ENCODE measurements at regions not wholly inside any gene's neighbourhood (a gene's known extent, or its start where the extent isn't known, plus 50 kb on each side); places are given as distances from the start of the nearest gene placed in this dataset.

- Histone ChIP-seq H3K4me1 (ENCODE audit: control insufficient read depth in 1 of 2, insufficient read depth in 2 of 2, low read length in 2 of 2) (no peaks in the 10 kb centered on the region), H3K4me3 (replicated peaks in 1 of 3; ENCODE audit: low read depth in 2 of 3, low read length in 3 of 3) (no peak overlapping the region), H4K20me1 (ENCODE audit: insufficient read depth, low read length) (no peaks in the 10 kb centered on the region), H3K9me3 (replicated peaks in 1 of 2; ENCODE audit: control insufficient read depth in 1 of 2, insufficient read depth in 1 of 2, low read length in 2 of 2) (no peaks in the 10 kb centered on the region), H3K27ac (ENCODE audit: low read depth in 1 of 2, low read length in 2 of 2) (no peak overlapping the region), H3K4me2 (replicated peaks; ENCODE audit: extremely low read depth, low read length, poor library complexity, severe bottlenecking) (no peak overlapping the region), H3K27me3 (ENCODE audit: control insufficient read depth in 2 of 2, insufficient read depth in 2 of 2, low read length in 2 of 2) (no peaks in the 10 kb centered on the region), H3K36me3 (replicated peaks in 1 of 2; ENCODE audit: control insufficient read depth in 1 of 2, insufficient read depth in 2 of 2, low read length in 2 of 2) (no peaks in the 10 kb centered on the region), H2AFZ (ENCODE audit: insufficient read depth, low read depth, low read length, poor library complexity, severe bottlenecking) (no peak overlapping the region), H3K79me2 (ENCODE audit: insufficient read depth, low read length) (no peaks in the 10 kb centered on the region), H3K9ac (ENCODE audit: insufficient read depth, low read length, poor library complexity, severe bottlenecking) (no peak overlapping the region)
- Mint-ChIP-seq H3K27ac (no peak overlapping the region), H3K4me3 (no peak overlapping the region), H3K27me3 (ENCODE audit: low read depth in 3 of 3) (no peaks in the 10 kb centered on the region), H3K4me1 (no peaks in the 10 kb centered on the region), H3K36me3 (no peaks in the 10 kb centered on the region), H3K9me3 (peaks cover 0 to 19% (median 7%) of the 10 kb centered on the region in 7 donors)
- no peak for DNase-seq
- TF ChIP-seq, protein P1, sequence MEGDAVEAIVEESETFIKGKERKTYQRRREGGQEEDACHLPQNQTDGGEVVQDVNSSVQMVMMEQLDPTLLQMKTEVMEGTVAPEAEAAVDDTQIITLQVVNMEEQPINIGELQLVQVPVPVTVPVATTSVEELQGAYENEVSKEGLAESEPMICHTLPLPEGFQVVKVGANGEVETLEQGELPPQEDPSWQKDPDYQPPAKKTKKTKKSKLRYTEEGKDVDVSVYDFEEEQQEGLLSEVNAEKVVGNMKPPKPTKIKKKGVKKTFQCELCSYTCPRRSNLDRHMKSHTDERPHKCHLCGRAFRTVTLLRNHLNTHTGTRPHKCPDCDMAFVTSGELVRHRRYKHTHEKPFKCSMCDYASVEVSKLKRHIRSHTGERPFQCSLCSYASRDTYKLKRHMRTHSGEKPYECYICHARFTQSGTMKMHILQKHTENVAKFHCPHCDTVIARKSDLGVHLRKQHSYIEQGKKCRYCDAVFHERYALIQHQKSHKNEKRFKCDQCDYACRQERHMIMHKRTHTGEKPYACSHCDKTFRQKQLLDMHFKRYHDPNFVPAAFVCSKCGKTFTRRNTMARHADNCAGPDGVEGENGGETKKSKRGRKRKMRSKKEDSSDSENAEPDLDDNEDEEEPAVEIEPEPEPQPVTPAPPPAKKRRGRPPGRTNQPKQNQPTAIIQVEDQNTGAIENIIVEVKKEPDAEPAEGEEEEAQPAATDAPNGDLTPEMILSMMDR (IDR thresholded peaks at IDR 0.05) = no peak
- no CpG with 5 or more reads among the region's 2 CpGs for WGBS (ENCODE audit: insufficient coverage)
- intact Hi-C loops (cut with micrococcal nuclease) = no loop called here
Observed at GRCh38 chr1:60636946-60637345, 445.4 kb upstream of the NFIA start.

DNA sequence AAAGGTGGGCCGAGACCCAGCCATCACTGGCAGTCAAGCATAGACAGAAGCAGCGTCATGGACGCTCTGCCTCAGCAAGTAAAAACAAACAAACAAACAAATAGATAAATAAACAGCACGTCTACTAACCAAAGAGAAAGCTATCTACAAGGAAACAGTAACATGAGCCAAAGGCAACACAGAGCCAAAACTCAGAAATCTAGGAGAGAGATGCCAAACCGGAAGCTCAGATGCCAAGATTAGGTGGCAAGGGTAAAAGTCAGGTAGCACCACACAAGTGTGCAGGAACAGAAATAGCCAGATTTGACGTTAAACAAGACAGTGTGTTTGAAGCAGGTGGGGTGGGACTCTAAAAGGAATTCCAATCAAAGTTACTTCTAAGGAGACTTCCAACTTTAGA lies 448.3 kb upstream of the NFIA start:
- H2AFZ ChIP-seq (ENCODE audit: insufficient read depth, low read depth, low read length, poor library complexity, severe bottlenecking) = no peak overlapping the region
- intact Hi-C loops (cut with micrococcal nuclease) = no loop called here
- no peak overlapping the region for H3K4me2 ChIP-seq (replicated peaks; ENCODE audit: extremely low read depth, low read length, poor library complexity, severe bottlenecking)
- H4K20me1 ChIP-seq (ENCODE audit: insufficient read depth, low read length) = no peaks in the 10 kb centered on the region
- Mint-ChIP-seq H3K4me3 (no peak overlapping the region), H3K27ac (no peak overlapping the region), H3K36me3 (no peaks in the 10 kb centered on the region), H3K4me1 (no peaks in the 10 kb centered on the region), H3K9me3 (peaks cover 0 to 8% (median 6%) of the 10 kb centered on the region in 7 donors), H3K27me3 (ENCODE audit: low read depth in 3 of 3) (peaks cover 0 to 2% (median 1%) of the 10 kb centered on the region in 3 donors)
- TF ChIP-seq, protein P1 (IDR thresholded peaks at IDR 0.05) = no peak
- no peaks in the 10 kb centered on the region for H3K79me2 ChIP-seq (ENCODE audit: insufficient read depth, low read length)
- no peaks in the 10 kb centered on the region for H3K36me3 ChIP-seq (replicated peaks in 1 of 2; ENCODE audit: control insufficient read depth in 1 of 2, insufficient read depth in 2 of 2, low read length in 2 of 2)
- H3K4me1 ChIP-seq (ENCODE audit: control insufficient read depth in 1 of 2, insufficient read depth in 2 of 2, low read length in 2 of 2) = no peaks in the 10 kb centered on the region
- H3K9me3 ChIP-seq (replicated peaks in 1 of 2; ENCODE audit: control insufficient read depth in 1 of 2, insufficient read depth in 1 of 2, low read length in 2 of 2) = no peaks in the 10 kb centered on the region
- H3K4me3 ChIP-seq (replicated peaks in 1 of 3; ENCODE audit: low read depth in 2 of 3, low read length in 3 of 3) = no peak overlapping the region
- DNase-seq = no peak
- H3K9ac ChIP-seq (ENCODE audit: insufficient read depth, low read length, poor library complexity, severe bottlenecking) = no peak overlapping the region
- H3K27ac ChIP-seq (ENCODE audit: low read depth in 1 of 2, low read length in 2 of 2) = no peak overlapping the region
- 94% methylated on average over 5 of the region's 6 CpGs for WGBS (ENCODE audit: insufficient coverage)
- H3K27me3 ChIP-seq (ENCODE audit: control insufficient read depth in 2 of 2, insufficient read depth in 2 of 2, low read length in 2 of 2) = no peaks in the 10 kb centered on the region
